H9 (cell line): ENCODE measurements at regions not wholly inside any gene's neighbourhood (a gene's known extent, or its start where the extent isn't known, plus 50 kb on each side); places are given as distances from the start of the nearest gene placed in this dataset.

Experiments
- DNase-seq: peaks from one replicate; pipeline ENCODE4 v3.0.0-alpha.2; 2017
- H2AFZ ChIP-seq: one replicate; pipeline ENCODE4 v1.6.1; 2013; ENCODE audit warnings: mild to moderate bottlenecking, low read length, control low read depth, moderate library complexity
- H2AK5ac ChIP-seq: 2 replicates; pipeline ENCODE4 v1.6.1; 2013; ENCODE audit warnings: low read length, control low read depth, mixed read lengths; ENCODE audit not compliant: insufficient read length
- H2BK120ac ChIP-seq: one replicate; pipeline ENCODE4 v1.6.1; 2013; ENCODE audit warnings: low read depth, mild to moderate bottlenecking, low read length, control low read depth, inconsistent platforms; ENCODE audit not compliant: poor library complexity, severe bottlenecking
- H2BK12ac ChIP-seq: 2 replicates; pipeline ENCODE4 v1.6.1; 2013; ENCODE audit warnings: low read length, control low read depth, mixed read lengths, low read depth; ENCODE audit not compliant: insufficient read length
- H2BK15ac ChIP-seq: 2 replicates; pipeline ENCODE4 v1.6.1; 2013; ENCODE audit warnings: low read depth, low read length, control low read depth
- H2BK20ac ChIP-seq: one replicate; pipeline ENCODE4 v1.6.1; 2013; ENCODE audit warnings: low read depth, mild to moderate bottlenecking, low read length, control low read depth, inconsistent platforms; ENCODE audit not compliant: poor library complexity, severe bottlenecking
- H2BK5ac ChIP-seq: 2 replicates; pipeline ENCODE4 v1.6.1; 2013; ENCODE audit warnings: low read length, control low read depth, mixed read lengths; ENCODE audit not compliant: insufficient read length
- H3K14ac ChIP-seq: 2 replicates; pipeline ENCODE4 v1.6.1; 2013; ENCODE audit warnings: low read length, control low read depth; ENCODE audit not compliant: insufficient read depth
- H3K18ac ChIP-seq: 2 replicates; pipeline ENCODE4 v1.6.1; 2013; ENCODE audit warnings: low read depth, mild to moderate bottlenecking, mixed read lengths, low read length, control low read depth; ENCODE audit not compliant: insufficient read length
- H3K23ac ChIP-seq: 2 replicates; pipeline ENCODE4 v1.6.1; 2013; ENCODE audit warnings: low read length, control low read depth, mixed read lengths, low read depth; ENCODE audit not compliant: insufficient read length
- H3K23me2 ChIP-seq: 2 replicates; pipeline ENCODE4 v1.6.1; 2013; ENCODE audit warnings: low read depth, mild to moderate bottlenecking, mixed read lengths, low read length, control low read depth; ENCODE audit not compliant: insufficient read length, poor library complexity, severe bottlenecking
- H3K27ac ChIP-seq: 2 replicates; pipeline ENCODE4 v1.5.1; 2013; ENCODE audit warnings: low read length, control low read depth, mixed read lengths, low read depth; ENCODE audit not compliant: insufficient read length
- H3K27me3 ChIP-seq: 2 replicates; pipeline ENCODE4 v1.6.1; 2013; ENCODE audit warnings: low read length, control low read depth, inconsistent platforms; ENCODE audit not compliant: insufficient read depth
- H3K4ac ChIP-seq: 2 replicates; pipeline ENCODE4 v1.6.1; 2013; ENCODE audit warnings: low read depth, mild to moderate bottlenecking, control low read depth, inconsistent platforms, low read length, moderate library complexity
- H3K4me1 ChIP-seq: 2 replicates; pipeline ENCODE4 v1.6.1; 2013; ENCODE audit warnings: low read length, control low read depth, inconsistent platforms; ENCODE audit not compliant: insufficient read depth
- H3K4me2 ChIP-seq: 2 replicates; pipeline ENCODE4 v1.6.1; 2013; ENCODE audit warnings: low read length, control low read depth, mixed read lengths; ENCODE audit not compliant: insufficient read length, insufficient read depth
- H3K56ac ChIP-seq: 2 replicates; pipeline ENCODE4 v1.6.1; 2013; ENCODE audit warnings: low read depth, mild to moderate bottlenecking, mixed read lengths, low read length, control low read depth; ENCODE audit not compliant: insufficient read length
- H3K79me1 ChIP-seq: 2 replicates; pipeline ENCODE4 v1.6.1; 2013; ENCODE audit warnings: low read depth, mild to moderate bottlenecking, moderate library complexity, low read length, control low read depth, inconsistent platforms; ENCODE audit not compliant: insufficient read depth, poor library complexity, severe bottlenecking
- H3K79me2 ChIP-seq: 2 replicates; pipeline ENCODE4 v1.6.1; 2013; ENCODE audit warnings: low read length, control low read depth, inconsistent platforms; ENCODE audit not compliant: insufficient read depth
- H3K9ac ChIP-seq: 2 replicates; pipeline ENCODE4 v1.6.1; 2013; ENCODE audit warnings: low read length, control low read depth, mixed read lengths; ENCODE audit not compliant: insufficient read length; ENCODE audit errors: extremely low read depth
- H3K9me3 ChIP-seq: one replicate; pipeline ENCODE4 v1.6.1; 2013; ENCODE audit warnings: low read depth, low read length, inconsistent platforms; ENCODE audit not compliant: control insufficient read depth
- H3T11ph ChIP-seq: one replicate; pipeline ENCODE4 v1.6.1; 2013; ENCODE audit warnings: mild to moderate bottlenecking, low read length, control low read depth, inconsistent platforms
- H4K20me1 ChIP-seq: one replicate; pipeline ENCODE4 v1.6.1; 2013; ENCODE audit not compliant: control insufficient read depth, insufficient read length, insufficient read depth
- H4K5ac ChIP-seq: 2 replicates; pipeline ENCODE4 v1.6.1; 2013; ENCODE audit warnings: low read depth, mild to moderate bottlenecking, mixed read lengths, low read length, control low read depth; ENCODE audit not compliant: insufficient read length
- H4K8ac ChIP-seq: replicated peaks from 2 replicates; pipeline ENCODE4 v1.6.1; 2013; ENCODE audit warnings: low read length, control low read depth, mixed read lengths, low read depth; ENCODE audit not compliant: insufficient read length
- H4K91ac ChIP-seq: 2 replicates; pipeline ENCODE4 v1.6.1; 2013; ENCODE audit warnings: low read depth, mild to moderate bottlenecking, moderate library complexity, mixed read lengths, low read length, control low read depth; ENCODE audit not compliant: insufficient read length
- H3K27ac Mint-ChIP-seq, 3 experiments: 2 replicates in 2 of 3; 3 replicates in 1 of 3; pipeline ENCODE4 v1.8.0; 2020 to 2021; ENCODE audit warnings: mixed read lengths in 3 of 3, mild to moderate bottlenecking in 1 of 3, moderate library complexity in 1 of 3
- H3K27me3 Mint-ChIP-seq: 2 replicates; pipeline ENCODE4 v1.8.0; 2021; ENCODE audit warnings: low read depth, mild to moderate bottlenecking, moderate library complexity, mixed read lengths
- H3K36me3 Mint-ChIP-seq, 3 experiments: 2 replicates in 2 of 3; 3 replicates in 1 of 3; pipeline ENCODE4 v1.8.0; 2020 to 2021; ENCODE audit warnings: low read depth in 3 of 3, mixed read lengths in 3 of 3; ENCODE audit not compliant: insufficient read depth in 1 of 3
- H3K4me1 Mint-ChIP-seq, 2 experiments: 2 replicates each; pipeline ENCODE4 v1.8.0; 2020; ENCODE audit warnings: mixed read lengths in 2 of 2
- H3K4me3 Mint-ChIP-seq, 2 experiments: 2 replicates in 1 of 2; 3 replicates in 1 of 2; pipeline ENCODE4 v1.8.0; 2020 to 2021; ENCODE audit warnings: mild to moderate bottlenecking in 2 of 2, mixed read lengths in 2 of 2, moderate library complexity in 1 of 2
- H3K9me3 Mint-ChIP-seq, 2 experiments: 2 replicates in 1 of 2; 3 replicates in 1 of 2; pipeline ENCODE4 v1.8.0; 2020; ENCODE audit warnings: mild to moderate bottlenecking in 2 of 2, mixed read lengths in 2 of 2, moderate library complexity in 1 of 2
- CTCF ChIP-seq: fragments of 200-600 bp; sonication (generic); conservative IDR thresholded peaks from 3 replicates; pipeline ENCODE4 v1.8.0; 2021; ENCODE audit warnings: antibody characterized with exemption, mild to moderate bottlenecking
- WGBS: extraction: QIAGEN DNeasy Blood & Tissue Kit; methylation state at CpG from one replicate; pipeline ENCODE4 v1.1.7; 2013; ENCODE audit warnings: missing lambda C conversion rate, low lambda C conversion rate, mixed read lengths; ENCODE audit not compliant: insufficient read length; ENCODE audit errors: extremely low coverage; 5-methylcytosine and 5-hydroxymethylcytosine counted together

- no peak overlapping the region for H2BK15ac ChIP-seq
- H4K20me1 ChIP-seq, result no peaks in the 10 kb centered on the region
- Mint-ChIP-seq H3K36me3 (no peaks in the 10 kb centered on the region; a peak in 1 of 7 replicates), H3K27ac (no peak overlapping the region), H3K27me3 (peaks cover 22% of the 10 kb centered on the region), H3K9me3 (no peaks in the 10 kb centered on the region; a peak in 1 of 5 replicates), H3K4me3 (no peak overlapping the region), H3K4me1 (peaks cover 11 to 14% of the 10 kb centered on the region in 2 experiments)
- H3K79me2 ChIP-seq, result no peaks in the 10 kb centered on the region
- no peak overlapping the region for H2BK12ac ChIP-seq
- no peak overlapping the region for H2BK5ac ChIP-seq
- H4K5ac ChIP-seq, result no peak overlapping the region
- H3K56ac ChIP-seq, result no peak overlapping the region
- H3K23me2 ChIP-seq, result peaks cover 6% of the 10 kb centered on the region
- H3K27me3 ChIP-seq, result no peaks in the 10 kb centered on the region; the same call in 1 of the 2 replicates
- no peak overlapping the region for H3T11ph ChIP-seq
- no peaks in the 10 kb centered on the region for H3K4me1 ChIP-seq
- no peak overlapping the region for H3K4ac ChIP-seq
- no peak overlapping the region for H3K9ac ChIP-seq
- no peaks in the 10 kb centered on the region for H3K79me1 ChIP-seq
- no peak for TF ChIP-seq CTCF
- H3K9me3 ChIP-seq, result no peaks in the 10 kb centered on the region
- no peak overlapping the region for H2BK20ac ChIP-seq
- no peak for DNase-seq
- no peak overlapping the region for H3K4me2 ChIP-seq
- no peak overlapping the region for H4K91ac ChIP-seq
- H2AK5ac ChIP-seq, result no peak overlapping the region
- no peak overlapping the region for H3K23ac ChIP-seq
- H2AFZ ChIP-seq, result no peak overlapping the region
- no CpG with 5 or more reads among the region's 6 CpGs for WGBS
- H3K18ac ChIP-seq, result no peak overlapping the region
- no peak overlapping the region for H3K27ac ChIP-seq
- no peak overlapping the region for H2BK120ac ChIP-seq
- no peak overlapping the region for H3K14ac ChIP-seq
- no peak overlapping the region for H4K8ac ChIP-seq
Measured at GRCh38 chr7:25847336-25848070, 304.5 kb upstream of the NFE2L3 start.
